ENCODE measurements at regions not wholly inside any gene's neighbourhood (a gene's known extent, or its start where the extent isn't known, plus 50 kb on each side); places are given as distances from the start of the nearest gene placed in this dataset.
"Not testable (repeated sequence)": the region's sequence is repeated elsewhere in the genome, so short reads cannot be mapped to it uniquely, and the experiment has no call there.

- TF ChIP-seq CTCF (IDR thresholded peaks at IDR 0.05), result no peak
These were observed 59.4 kb upstream of the TLL1 start for GRCh38 chr4:165813606-165814005.

GRCh38 chr4:165814256-165815020, 58.6 kb upstream of the TLL1 start:
- Mint-ChIP-seq H3K9me3 (peaks cover 7% of the 10 kb centered on the region), H3K4me3 (no peak overlapping the region), H3K27me3 (no peaks in the 10 kb centered on the region), H3K4me1 (ENCODE audit: low read depth) (no peaks in the 10 kb centered on the region), H3K36me3 (ENCODE audit: low read depth) (no peaks in the 10 kb centered on the region), H3K27ac (no peak overlapping the region)
- intact Hi-C loops (cut with DNase I, micrococcal nuclease), result no loop called here
- ATAC-seq (ENCODE audit: poor library complexity), result no peak
- Histone ChIP-seq H3K27me3 (ENCODE audit: control insufficient read depth in 1 of 2, insufficient read depth in 2 of 2, low read length in 2 of 2) (no peaks in the 10 kb centered on the region), H3K4me1 (ENCODE audit: insufficient read depth, low read length) (no peaks in the 10 kb centered on the region), H3K9me3 (ENCODE audit: control insufficient read depth in 1 of 2, insufficient read depth in 1 of 2, low read length in 2 of 2) (peaks cover 0 to 8% of the 10 kb centered on the region in 2 experiments), H3K27ac (ENCODE audit: low read depth in 1 of 2, low read length in 2 of 2) (no peak overlapping the region), H3K36me3 (ENCODE audit: insufficient read depth, low read length) (no peaks in the 10 kb centered on the region), H3K4me3 (ENCODE audit: low read length) (no peak overlapping the region)
- no peak for DNase-seq
- POLR2A ChIA-PET, result no interaction called here
- no peak for TF ChIP-seq CTCF (IDR thresholded peaks at IDR 0.05)
- CTCF ChIA-PET, result no interaction called here

More at GRCh38 chr4:165813606-165814005, 59.4 kb upstream of the TLL1 start:
- no peaks in the 10 kb centered on the region for H3K27me3 Mint-ChIP-seq
- no peak overlapping the region for H3K27ac Mint-ChIP-seq
- no peak overlapping the region for H3K4me3 Mint-ChIP-seq
- Histone ChIP-seq H3K9me3 (ENCODE audit: control insufficient read depth in 1 of 2, insufficient read depth in 1 of 2, low read length in 2 of 2) (no peaks in the 10 kb centered on the region), H3K36me3 (ENCODE audit: insufficient read depth, low read length) (no peaks in the 10 kb centered on the region), H3K27me3 (ENCODE audit: control insufficient read depth in 1 of 2, insufficient read depth in 2 of 2, low read length in 2 of 2) (no peaks in the 10 kb centered on the region), H3K4me1 (ENCODE audit: insufficient read depth, low read length) (no peaks in the 10 kb centered on the region), H3K4me3 (ENCODE audit: low read length) (no peak overlapping the region), H3K27ac (ENCODE audit: low read depth in 1 of 2, low read length in 2 of 2) (no peak overlapping the region)
- ChIA-PET CTCF (no interaction called here), POLR2A (no interaction called here)
- ATAC-seq (ENCODE audit: poor library complexity) (no peak), DNase-seq (no peak)
- peaks cover 7% of the 10 kb centered on the region for H3K9me3 Mint-ChIP-seq
- intact Hi-C loops (cut with DNase I, micrococcal nuclease), result no loop called here
- no peaks in the 10 kb centered on the region for H3K4me1 Mint-ChIP-seq (ENCODE audit: low read depth)
- no peaks in the 10 kb centered on the region for H3K36me3 Mint-ChIP-seq (ENCODE audit: low read depth)

- H3K4me1 ChIP-seq (ENCODE audit: insufficient read depth, low read length); H3K9me3 Mint-ChIP-seq; DNase-seq; intact Hi-C loops (cut with DNase I, micrococcal nuclease); H3K4me3 ChIP-seq (ENCODE audit: low read length); POLR2A ChIA-PET; H3K27me3 ChIP-seq (ENCODE audit: control insufficient read depth in 1 of 2, insufficient read depth in 2 of 2, low read length in 2 of 2); H3K4me1 Mint-ChIP-seq (ENCODE audit: low read depth); H3K27ac Mint-ChIP-seq; H3K36me3 ChIP-seq (ENCODE audit: insufficient read depth, low read length); H3K27me3 Mint-ChIP-seq; H3K9me3 ChIP-seq (ENCODE audit: control insufficient read depth in 1 of 2, insufficient read depth in 1 of 2, low read length in 2 of 2); CTCF ChIA-PET; H3K4me3 Mint-ChIP-seq; ATAC-seq (ENCODE audit: poor library complexity); H3K27ac ChIP-seq (ENCODE audit: low read depth in 1 of 2, low read length in 2 of 2); H3K36me3 Mint-ChIP-seq (ENCODE audit: low read depth): not testable (repeated sequence)
These were observed 53.9 kb upstream of the TLL1 start for GRCh38 chr4:165819126-165819525.
